GM21737 (cell line): ENCODE measurements at regions not wholly inside any gene's neighbourhood (a gene's known extent, or its start where the extent isn't known, plus 50 kb on each side); places are given as distances from the start of the nearest gene placed in this dataset.

Source experiments
- ATAC-seq: cut with Tn5 transposase; IDR thresholded peaks from one replicate; pipeline ENCODE4 v1.9.1; 2021; ENCODE audit warnings: mild to moderate bottlenecking, moderate library complexity; ENCODE audit not compliant: unreplicated experiment

DNA sequence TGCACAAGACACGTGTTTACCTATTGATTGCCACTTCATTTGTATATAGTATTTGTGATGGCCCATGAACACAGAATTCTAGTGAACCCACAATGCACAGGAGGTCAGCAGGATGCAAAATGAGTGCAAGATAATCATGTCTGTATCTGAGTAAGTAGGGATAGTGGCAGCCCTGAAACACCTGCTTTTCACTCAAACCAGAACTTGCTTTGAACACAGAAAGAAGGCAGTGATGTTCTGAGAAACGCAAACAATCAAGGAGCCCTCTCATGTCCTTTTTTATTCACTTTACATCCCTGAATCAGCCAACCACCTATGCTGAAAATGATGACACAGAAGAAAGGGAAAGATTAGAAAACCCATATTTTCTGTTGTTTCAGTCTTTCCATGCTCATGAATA lies 170.4 kb upstream of the AVPR1A start:
- ATAC-seq: no peak

- ATAC-seq: no peak
Measured at GRCh38 chr12:63319936-63320633, 169.1 kb upstream of the AVPR1A start.

GRCh38 chr12:63319386-63319785 lies 168.4 kb upstream of the AVPR1A start:
- ATAC-seq: no peak

DNA sequence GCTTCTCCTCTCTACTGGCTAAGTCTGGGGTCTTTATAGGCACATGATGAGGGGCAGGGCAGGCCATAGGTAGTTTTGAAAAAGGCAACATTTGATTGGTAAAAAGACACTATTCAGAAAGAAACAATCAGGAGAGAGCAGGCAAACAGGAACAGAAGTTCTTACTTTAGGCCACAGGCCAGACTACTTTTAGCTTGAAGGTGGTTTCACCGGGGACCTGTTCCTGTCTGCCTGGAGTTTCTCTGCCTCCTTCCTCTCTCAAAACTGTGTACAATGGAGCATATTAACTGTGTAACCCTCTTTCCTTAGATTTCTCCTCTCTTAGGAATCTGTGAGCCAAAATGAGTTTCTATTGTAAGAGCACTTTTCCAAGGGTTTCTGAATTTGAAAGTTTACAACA lies 167.9 kb upstream of the AVPR1A start:
- ATAC-seq: no peak

DNA sequence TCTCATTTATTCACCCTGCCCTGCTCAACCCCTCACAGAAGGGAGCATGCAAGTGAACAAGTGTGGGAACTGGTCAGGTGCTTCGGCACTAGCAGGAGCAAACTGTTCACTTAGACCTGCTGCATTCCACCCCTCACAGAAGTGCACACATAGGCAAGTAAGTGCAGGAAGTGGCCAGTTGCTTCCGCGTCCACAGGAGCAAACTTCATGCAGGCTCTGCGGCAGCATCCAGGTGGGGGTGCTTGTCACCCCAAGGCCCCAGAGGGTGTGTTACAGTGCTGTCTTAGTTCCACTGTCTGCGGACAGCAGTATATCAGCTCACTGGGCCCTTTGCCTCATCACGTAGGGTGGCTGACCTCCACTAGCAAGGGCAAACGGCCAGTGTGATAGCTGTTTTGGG lies 167.3 kb upstream of the AVPR1A start:
- no peak for ATAC-seq

DNA sequence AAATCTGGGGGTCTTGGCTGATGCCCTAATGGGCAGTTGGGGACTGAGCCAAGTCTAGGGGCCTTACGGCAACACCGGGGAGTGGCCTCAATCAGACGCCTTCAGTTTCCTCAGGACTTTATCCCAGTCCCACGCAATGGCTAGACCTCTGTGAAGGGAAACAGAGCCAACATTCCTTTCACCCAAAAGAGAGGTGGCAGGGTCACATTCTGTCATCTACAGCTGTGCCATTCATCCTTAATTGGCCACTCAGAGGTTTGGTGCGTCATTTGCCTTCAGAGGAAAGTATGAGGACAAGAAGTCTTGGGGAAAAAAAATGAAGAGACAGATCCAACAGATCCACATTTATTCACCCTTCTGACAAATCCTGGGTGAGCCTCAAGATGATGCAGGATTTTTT lies 166.9 kb upstream of the AVPR1A start:
- no peak for ATAC-seq

GRCh38 chr12:63317286-63317846 lies 166.4 kb upstream of the AVPR1A start:
- ATAC-seq: no peak

GRCh38 chr12:63313139-63313538 lies 162.1 kb upstream of the AVPR1A start:
- ATAC-seq: no peak

DNA sequence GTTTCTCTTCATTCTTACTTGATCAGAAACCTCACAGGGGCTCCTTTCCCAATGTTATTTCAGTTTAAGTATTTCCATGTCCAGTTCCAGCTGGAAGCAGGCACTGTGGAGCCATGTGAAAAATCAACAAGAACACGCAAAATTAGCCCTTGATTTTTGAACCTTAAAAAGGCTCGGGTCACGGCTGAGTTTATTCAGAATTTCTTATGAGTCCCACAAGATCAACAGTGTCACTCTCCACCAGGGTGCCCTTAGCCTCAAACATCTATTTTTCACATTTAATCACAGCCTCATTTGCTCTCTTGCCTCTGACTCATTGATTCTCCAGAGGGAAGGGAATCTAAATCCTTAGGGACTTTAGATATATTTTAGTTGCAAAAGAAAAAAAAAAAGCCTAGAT lies 157.7 kb upstream of the AVPR1A start:
- no peak for ATAC-seq

DNA sequence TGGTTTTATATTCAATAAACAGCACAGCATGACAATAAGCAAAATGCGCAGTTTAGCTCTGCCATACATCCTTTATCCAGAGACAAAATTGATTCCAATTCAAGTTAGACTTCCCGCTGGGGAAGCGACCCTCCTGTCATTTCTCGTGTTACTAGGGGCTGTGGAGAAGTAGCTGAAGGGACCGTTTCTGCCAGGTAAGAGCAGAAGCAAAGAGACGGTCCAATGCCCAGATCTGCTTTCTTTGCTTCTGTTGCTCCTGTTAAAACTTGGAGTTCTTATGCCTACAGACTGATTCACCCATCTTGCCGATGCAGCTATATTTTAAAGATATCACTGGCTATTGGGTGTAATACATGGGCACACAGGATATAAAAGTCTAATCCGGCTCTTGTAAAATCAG lies 156.8 kb upstream of the AVPR1A start:
- no peak for ATAC-seq

- no peak for ATAC-seq
Measured at GRCh38 chr12:63305901-63306875, 155.2 kb upstream of the AVPR1A start.

DNA sequence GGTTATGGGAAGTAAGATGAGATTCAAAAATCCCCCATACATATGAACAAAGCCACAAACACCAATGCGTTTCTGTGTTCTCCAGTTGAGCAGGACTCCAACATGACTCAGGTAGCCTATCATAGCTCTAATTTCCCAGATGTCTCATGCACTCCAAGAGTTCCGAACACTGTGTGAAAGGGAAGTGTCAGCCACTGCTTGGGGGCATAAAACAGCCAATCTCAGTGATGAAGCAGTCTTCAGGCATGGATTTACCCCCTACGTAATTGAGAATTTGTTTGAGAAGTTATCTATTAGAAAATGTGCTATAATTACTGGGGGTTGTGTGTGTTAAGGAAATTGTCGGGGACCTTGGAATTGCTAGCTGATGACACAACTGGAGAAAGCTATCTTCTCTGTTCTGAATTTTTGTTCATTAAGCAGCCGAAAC lies 153.9 kb upstream of the AVPR1A start:
- peak; percentile 33 for ATAC-seq

GRCh38 chr12:63302941-63303536 lies 152.0 kb upstream of the AVPR1A start:
- peak; percentile 22 for ATAC-seq

GRCh38 chr12:63302269-63302940 lies 151.4 kb upstream of the AVPR1A start:
- peak; percentile 70 for ATAC-seq

- no peak for ATAC-seq
Measured at GRCh38 chr12:63301311-63301710, 150.3 kb upstream of the AVPR1A start.

DNA sequence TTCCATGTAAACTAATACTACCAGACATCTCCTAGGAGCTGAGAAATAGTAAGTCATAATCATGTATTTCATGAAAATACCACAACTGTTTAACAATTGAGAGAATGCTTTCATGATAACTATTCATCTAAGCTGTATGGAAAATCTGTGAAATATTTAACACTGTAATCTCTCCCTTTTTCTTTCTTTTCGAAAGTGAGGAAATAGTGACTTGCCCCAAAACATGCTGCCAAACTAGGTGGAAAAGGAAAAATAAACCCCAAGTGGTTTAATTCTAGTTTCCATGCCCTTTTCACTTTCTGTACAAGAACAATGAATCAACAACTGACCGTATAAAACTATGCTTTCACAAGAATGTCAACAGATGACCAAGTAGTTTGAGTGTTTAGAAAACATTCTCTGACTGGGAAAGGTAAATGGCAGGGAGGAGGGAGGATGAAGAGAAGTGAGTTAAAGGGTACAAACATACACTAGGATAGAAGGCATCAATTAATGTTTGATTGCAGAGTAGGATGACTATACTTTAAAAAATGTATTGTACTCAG lies 147.5 kb upstream of the AVPR1A start:
- ATAC-seq: no peak

GRCh38 chr12:63294327-63294632 lies 143.3 kb upstream of the AVPR1A start:
- peak; percentile 90 for ATAC-seq

DNA sequence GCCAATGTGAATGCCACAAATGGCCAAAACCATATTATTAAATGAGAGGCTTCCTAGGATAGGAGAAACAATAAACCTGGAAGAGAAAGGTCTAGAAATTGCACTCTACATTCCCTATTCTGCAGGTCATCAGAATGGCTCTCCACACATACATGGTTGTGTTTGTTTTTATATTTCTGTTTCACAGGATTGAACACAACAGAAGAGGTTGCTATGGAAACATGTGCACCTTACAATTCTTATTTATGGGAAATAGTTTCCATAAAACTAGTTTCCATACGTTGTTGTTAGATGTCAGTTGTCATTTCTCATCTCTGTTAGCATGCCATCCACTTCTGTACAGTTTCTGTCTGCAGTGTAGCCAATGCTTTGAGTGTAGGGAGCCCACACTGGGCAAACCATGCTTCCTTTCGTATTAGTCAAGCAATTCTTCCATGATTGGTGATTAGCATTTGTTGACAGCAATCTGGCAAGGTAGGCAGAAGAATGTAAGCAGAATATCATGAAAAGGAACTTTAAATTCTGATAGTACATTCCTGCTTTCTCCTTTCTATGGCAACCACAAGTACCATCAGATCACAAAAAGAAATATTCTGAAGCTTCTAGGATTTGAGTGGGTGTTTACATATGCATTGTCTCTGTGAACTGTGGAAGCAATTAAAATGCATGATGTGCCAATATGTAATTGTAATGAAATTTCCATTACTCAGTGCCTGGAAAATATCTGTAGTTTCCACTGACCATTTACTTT lies 141.6 kb upstream of the AVPR1A start:
- ATAC-seq: no peak

DNA sequence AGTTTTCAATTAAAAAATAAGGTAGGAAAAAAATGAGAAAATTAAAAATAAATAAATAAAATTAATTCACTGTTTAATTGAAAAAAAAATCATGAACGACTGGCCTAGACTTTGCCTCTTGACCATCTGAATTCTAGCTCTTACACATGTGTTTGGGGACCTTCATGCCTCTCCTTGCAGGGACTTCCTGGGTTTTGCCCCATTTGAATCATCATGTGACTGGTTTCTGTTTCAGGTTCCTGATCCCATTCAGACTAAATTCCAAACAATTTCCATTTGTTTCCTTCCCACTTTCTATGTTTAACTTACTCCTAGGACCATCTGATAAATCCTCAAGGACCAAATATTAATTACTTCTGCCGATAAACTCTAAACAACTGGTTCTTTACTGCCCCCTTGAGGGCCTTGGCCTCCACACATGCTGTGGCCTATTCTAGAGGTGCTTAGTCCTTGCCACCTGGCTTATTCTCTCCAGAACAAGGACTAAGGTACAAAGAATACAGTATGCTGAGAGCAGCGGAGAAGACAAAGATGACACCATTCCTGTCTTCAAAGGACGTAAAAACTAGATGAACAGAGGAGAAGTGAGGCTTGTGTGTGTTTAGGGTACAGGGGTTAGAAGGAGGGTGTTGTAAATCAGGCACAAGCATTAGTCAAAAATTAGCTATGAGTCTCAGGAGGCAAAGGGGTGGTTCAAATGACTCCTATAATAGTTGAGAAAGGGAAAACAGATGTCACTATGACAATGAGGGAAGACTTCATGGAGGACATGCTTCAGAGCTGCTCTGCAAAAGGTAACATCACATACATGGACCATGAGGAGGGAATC lies 125.8 kb upstream of the AVPR1A start:
- peak; percentile 74 for ATAC-seq
